ENCODE measurements at regions not wholly inside any gene's neighbourhood (a gene's known extent, or its start where the extent isn't known, plus 50 kb on each side); places are given as distances from the start of the nearest gene placed in this dataset.

DNA sequence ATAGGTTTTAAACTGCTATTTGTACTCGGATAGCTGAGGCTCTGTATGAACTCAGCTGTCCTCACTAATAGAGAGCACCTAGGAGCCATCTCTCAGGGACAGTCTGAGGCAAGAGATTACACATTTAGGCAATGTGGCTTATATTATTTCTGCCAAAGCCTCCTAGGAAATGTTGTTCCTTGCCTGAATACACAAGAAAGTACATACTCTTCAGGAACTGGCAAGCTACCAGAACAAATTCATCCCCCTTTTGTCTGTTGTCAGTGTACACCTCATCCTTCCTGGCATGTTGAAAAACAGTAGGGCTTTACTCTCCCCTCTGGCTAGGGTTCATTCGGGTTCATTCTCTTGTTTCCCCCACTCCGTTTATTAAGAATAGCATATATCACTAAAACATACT, 615.9 kb upstream of the FAT3 start:
- TF ChIP-seq POLR2A (IDR thresholded peaks at IDR 0.05; ENCODE audit: low read depth) (no peak), POLR2AphosphoS5 (IDR thresholded peaks at IDR 0.05) (no peak)
